Endothelial cell of umbilical vein (primary cell): ENCODE measurements at regions not wholly inside any gene's neighbourhood (a gene's known extent, or its start where the extent isn't known, plus 50 kb on each side); places are given as distances from the start of the nearest gene placed in this dataset.

Experiments used
- BruUV-seq: library from RNA; stranded (reverse); fragments of 400-500 nt; replicated peaks from 2 replicates; lab custom pipeline; 2021; lab: Mats Ljungman, UMichigan
- CTCF ChIA-PET: fragments of 300-600, 350-600 bp; sonication (Branson Sonifier 250); formaldehyde crosslinking; loops from one replicate; lab custom pipeline; 2021; ENCODE audit warnings: antibody characterized with exemption, inconsistent platforms; lab: Charles Lee
- POLR2A ChIA-PET: fragments of 300-600, 350-600 bp; sonication (Branson Sonifier 250); formaldehyde crosslinking; loops from one replicate; lab custom pipeline; 2021; ENCODE audit warnings: antibody characterized with exemption, inconsistent platforms; lab: Charles Lee
- DNase-seq: peaks from one replicate; pipeline ENCODE4 v3.0.0-alpha.2; 2011; ENCODE audit warnings: low read depth, low spot score
- FAIRE-seq: peaks from 2 replicates; lab custom pipeline; 2011; peaks lifted over from hg19 to GRCh38; lab: Jason Lieb, UNC
- H2AFZ ChIP-seq: 2 replicates; pipeline ENCODE4 v1.6.0; 2012; ENCODE audit warnings: low read depth, low read length, control low read depth, inconsistent platforms
- H3K27ac ChIP-seq: 2 replicates; pipeline ENCODE4 v1.5.1; 2011; ENCODE audit warnings: low read depth, mild to moderate bottlenecking, control low read depth, low read length, moderate library complexity; ENCODE audit not compliant: insufficient read depth
- H3K27me3 ChIP-seq, 2 experiments: 2 replicates each; pipeline versions ENCODE4 v1.6.0 to v1.6.1; 2011; ENCODE audit warnings: low read length in 2 of 2, mixed read lengths in 1 of 2; ENCODE audit not compliant: control insufficient read depth in 2 of 2, insufficient read depth in 2 of 2
- H3K36me3 ChIP-seq, 2 experiments: 2 replicates in 1 of 2; 3 replicates in 1 of 2; pipeline ENCODE4 v1.5.1; 2011; ENCODE audit warnings: low read length in 2 of 2, mild to moderate bottlenecking in 1 of 2, moderate library complexity in 1 of 2; ENCODE audit not compliant: control insufficient read depth in 2 of 2, insufficient read depth in 2 of 2; ENCODE audit errors: extremely low read depth in 1 of 2
- H3K4me1 ChIP-seq: 3 replicates; pipeline ENCODE4 v1.5.1; 2011; ENCODE audit warnings: mild to moderate bottlenecking, low read length; ENCODE audit not compliant: control insufficient read depth, insufficient read depth; ENCODE audit errors: extremely low read depth
- H3K4me2 ChIP-seq: 2 replicates; pipeline ENCODE4 v1.6.1; 2011; ENCODE audit warnings: low read length, control low read depth, mixed read lengths; ENCODE audit not compliant: insufficient read depth
- H3K4me3 ChIP-seq, 3 experiments: fragments of 200-600 bp in 1 of 3; sonication (generic), shearing (Covaris generic) in 1 of 3; replicated peaks in 1 of 3; 2 replicates each; pipeline ENCODE4 v1.5.1; 2011 to 2016; ENCODE audit warnings: control low read depth in 3 of 3, low read length in 3 of 3, mild to moderate bottlenecking in 2 of 3, inconsistent platforms in 1 of 3, low read depth in 1 of 3, moderate library complexity in 1 of 3; ENCODE audit not compliant: insufficient read depth in 1 of 3
- H3K79me2 ChIP-seq: 2 replicates; pipeline ENCODE4 v1.6.0; 2012; ENCODE audit warnings: low read length, inconsistent platforms; ENCODE audit not compliant: control insufficient read depth, insufficient read depth
- H3K9ac ChIP-seq: replicated peaks from 2 replicates; pipeline ENCODE3; 2011; ENCODE audit warnings: low read length, control low read depth; ENCODE audit not compliant: insufficient read depth; ENCODE audit errors: extremely low read depth
- H3K9me1 ChIP-seq: replicated peaks from 3 replicates; pipeline ENCODE4 v1.6.0; 2011; ENCODE audit warnings: mild to moderate bottlenecking, low read length; ENCODE audit not compliant: control insufficient read depth, insufficient read depth; ENCODE audit errors: extremely low read depth
- H3K9me3 ChIP-seq: replicated peaks from 2 replicates; pipeline ENCODE4 v1.5.1; 2012; ENCODE audit warnings: low read length, inconsistent platforms; ENCODE audit not compliant: control insufficient read depth, insufficient read depth
- H4K20me1 ChIP-seq: replicated peaks from 2 replicates; pipeline ENCODE3; 2011; ENCODE audit warnings: mild to moderate bottlenecking, low read length; ENCODE audit not compliant: control insufficient read depth, insufficient read depth; ENCODE audit errors: extremely low read depth
- CTCF ChIP-seq, 2 donors: IDR thresholded peaks; 1 replicate in 1 of 2; 2 replicates in 1 of 2; pipeline ENCODE4 v1.5.1; 2011; ENCODE audit warnings: low read length in 2 of 2, mild to moderate bottlenecking in 2 of 2, moderate library complexity in 2 of 2, control low read depth in 1 of 2, inconsistent platforms in 1 of 2, low read depth in 1 of 2; ENCODE audit not compliant: insufficient read depth in 1 of 2; ENCODE audit errors: extremely low read depth in 1 of 2
- EZH2 ChIP-seq: IDR thresholded peaks from 2 replicates; pipeline ENCODE4 v1.6.1; 2012; ENCODE audit warnings: borderline replicate concordance, low read depth, mild to moderate bottlenecking, moderate library complexity, low read length, inconsistent platforms; ENCODE audit not compliant: severe bottlenecking
- FOS ChIP-seq: IDR thresholded peaks from 2 replicates; pipeline ENCODE4 v1.6.1; 2011; ENCODE audit warnings: mild to moderate bottlenecking, low read length, moderate library complexity, borderline replicate concordance; ENCODE audit not compliant: insufficient read depth
- GATA2 ChIP-seq: IDR thresholded peaks from 2 replicates; pipeline ENCODE4 v1.7.0; 2011; ENCODE audit warnings: low read depth, mild to moderate bottlenecking, moderate library complexity, mixed read lengths, low read length; ENCODE audit not compliant: insufficient read length, insufficient read depth
- JUN ChIP-seq: IDR thresholded peaks from 2 replicates; pipeline ENCODE4 v1.6.1; 2011; ENCODE audit warnings: borderline replicate concordance, low read depth; ENCODE audit not compliant: insufficient read length, insufficient read depth
- MAX ChIP-seq: IDR thresholded peaks from 2 replicates; pipeline ENCODE4 v1.6.1; 2011; ENCODE audit not compliant: insufficient read depth, insufficient read length
- MYC ChIP-seq: IDR thresholded peaks from one replicate; pipeline ENCODE4 v1.6.1; 2011; ENCODE audit warnings: mild to moderate bottlenecking, low read depth, low read length
- POLR2A ChIP-seq: IDR thresholded peaks from 2 replicates; pipeline ENCODE4 v1.6.1; 2012; ENCODE audit warnings: low read depth, mild to moderate bottlenecking, control low read depth, low read length
- POLR2AphosphoS5 ChIP-seq: IDR thresholded peaks from 2 replicates; pipeline ENCODE4 v1.6.1; 2012; ENCODE audit warnings: low read depth, mild to moderate bottlenecking, control low read depth, low read length, moderate library complexity; ENCODE audit not compliant: insufficient read depth
- dilution Hi-C: fragments of 300-500 bp; cut with MboI; formaldehyde crosslinking; loops from one replicate; pipeline ENCODE4 v1.15.0; 2019; ENCODE audit warnings: low sequenced_read_pairs; ENCODE audit not compliant: extremely low pct_ligation_motif_present
- intact Hi-C: fragments of 100-400 bp; cut with micrococcal nuclease; formaldehyde crosslinking; loops from one replicate; pipeline ENCODE4 v1.10.0; 2022

- no peak for DNase-seq
- Histone ChIP-seq H3K79me2 (no peaks in the 10 kb centered on the region), H3K4me3 (no peak overlapping the region), H3K9ac (no peak overlapping the region), H3K27ac (no peak overlapping the region), H3K9me3 (no peaks in the 10 kb centered on the region), H3K36me3 (no peaks in the 10 kb centered on the region), H4K20me1 (no peaks in the 10 kb centered on the region), H2AFZ (no peak overlapping the region), H3K4me2 (no peak overlapping the region), H3K4me1 (no peaks in the 10 kb centered on the region), H3K27me3 (no peaks in the 10 kb centered on the region), H3K9me1 (no peaks in the 10 kb centered on the region)
- ChIA-PET POLR2A (no interaction called here), CTCF (interaction anchor here (0.7 to 5.0 kb wide), 5 partner anchors 7 to 874 kb away, joined by 3 to 45 read pairs (median 5); no protein-coding TSS in a partner anchor)
- dilution Hi-C loops (no loop called here), intact Hi-C loops (no loop called here)
- TF ChIP-seq MYC (no peak), CTCF (IDR thresholded peaks at IDR 0.05; ENCODE audit: extremely low read depth in 1 of 2, insufficient read depth in 1 of 2, low read depth in 1 of 2, low read length in 2 of 2) (no peak), FOS (no peak), JUN (no peak), MAX (no peak), GATA2 (no peak), POLR2AphosphoS5 (no peak), EZH2 (no peak), POLR2A (no peak)
- FAIRE-seq: no peak
- no TSS peak for BruUV-seq
These were observed 140.1 kb downstream of the IL20RB start for GRCh38 chr3:137097852-137098251.
